Kidney (tissue), 13 donors: ENCODE measurements at regions not wholly inside any gene's neighbourhood (a gene's known extent, or its start where the extent isn't known, plus 50 kb on each side); places are given as distances from the start of the nearest gene placed in this dataset.
A peak's percentile ranks its signal among the peaks of the same experiment; 100 is the strongest.

ENCODE experiments used
- DNase-seq, 5 donors: peaks; one replicate each; pipeline ENCODE4 v3.0.0-alpha.2; 2013 to 2020
- FAIRE-seq: peaks from 2 replicates; lab custom pipeline; 2012; peaks lifted over from hg19 to GRCh38; lab: Jason Lieb, UNC
- H3K27ac ChIP-seq, 2 donors: one replicate each; pipeline ENCODE4 v1.7.0; 2013; ENCODE audit warnings: low read depth in 2 of 2, low read length in 2 of 2, inconsistent platforms in 1 of 2
- H3K27me3 ChIP-seq: one replicate; pipeline ENCODE4 v1.7.1; 2013; ENCODE audit warnings: low read length, inconsistent platforms; ENCODE audit not compliant: control insufficient read depth, insufficient read depth
- H3K36me3 ChIP-seq, 3 donors: one replicate each; pipeline versions ENCODE4 v1.7.0 to v1.7.1; 2013; ENCODE audit warnings: low read length in 3 of 3, control low read depth in 1 of 3, inconsistent platforms in 1 of 3; ENCODE audit not compliant: insufficient read depth in 3 of 3, control insufficient read depth in 2 of 3
- H3K4me1 ChIP-seq, 3 donors: one replicate each; pipeline versions ENCODE4 v1.7.0 to v1.7.1; 2013; ENCODE audit warnings: low read length in 3 of 3, inconsistent platforms in 1 of 3, low read depth in 1 of 3; ENCODE audit not compliant: control insufficient read depth in 2 of 3, insufficient read depth in 2 of 3
- H3K4me3 ChIP-seq, 3 donors: one replicate each; pipeline versions ENCODE4 v1.7.0 to v1.8.1; 2013; ENCODE audit warnings: low read length in 3 of 3, control low read depth in 1 of 3, inconsistent platforms in 1 of 3
- H3K9ac ChIP-seq, 3 donors: one replicate each; pipeline versions ENCODE4 v1.7.0 to v1.7.1; 2013; ENCODE audit warnings: low read length in 3 of 3, control low read depth in 1 of 3, inconsistent platforms in 1 of 3
- H3K9me3 ChIP-seq, 3 donors: one replicate each; pipeline versions ENCODE4 v1.7.0 to v1.7.1; 2013; ENCODE audit warnings: low read length in 3 of 3, control low read depth in 1 of 3, inconsistent platforms in 1 of 3; ENCODE audit not compliant: control insufficient read depth in 2 of 3, insufficient read depth in 1 of 3
- intact Hi-C: fragments of 100-400 bp; cut with DNase I; formaldehyde crosslinking; loops from one replicate; pipeline ENCODE4 v1.11.1; 2022
- TF ChIP-seq, protein P1 (sequence below): IDR thresholded peaks from 3 replicates; pipeline ENCODE4 v1.5.1; 2012; ENCODE audit warnings: mild to moderate bottlenecking, moderate library complexity, borderline replicate concordance; ENCODE audit not compliant: insufficient read depth; ENCODE audit errors: extremely low read depth
- donor health status: control.
- donor health status: control.
- donor health status: control.
- donor health status: control.
- donor health status: control.
- donor health status: DM: yes; HTN: yes; CAD: no.
- donor health status: Normal renal cell carcinoma (clear cell type).

- DNase-seq (peak in 3 of 5 donors; percentile 14 to 67 (median 21)), FAIRE-seq (no peak)
- H3K27ac ChIP-seq: no peak overlapping the region
- H3K9me3 ChIP-seq: no peaks in the 10 kb centered on the region
- no peak overlapping the region for H3K4me3 ChIP-seq
- intact Hi-C loops: no loop called here
- peaks cover 3% of the 10 kb centered on the region for H3K27me3 ChIP-seq
- no peak overlapping the region for H3K9ac ChIP-seq
- H3K4me1 ChIP-seq: no peaks in the 10 kb centered on the region
- H3K36me3 ChIP-seq: no peaks in the 10 kb centered on the region
- TF ChIP-seq, protein P1, sequence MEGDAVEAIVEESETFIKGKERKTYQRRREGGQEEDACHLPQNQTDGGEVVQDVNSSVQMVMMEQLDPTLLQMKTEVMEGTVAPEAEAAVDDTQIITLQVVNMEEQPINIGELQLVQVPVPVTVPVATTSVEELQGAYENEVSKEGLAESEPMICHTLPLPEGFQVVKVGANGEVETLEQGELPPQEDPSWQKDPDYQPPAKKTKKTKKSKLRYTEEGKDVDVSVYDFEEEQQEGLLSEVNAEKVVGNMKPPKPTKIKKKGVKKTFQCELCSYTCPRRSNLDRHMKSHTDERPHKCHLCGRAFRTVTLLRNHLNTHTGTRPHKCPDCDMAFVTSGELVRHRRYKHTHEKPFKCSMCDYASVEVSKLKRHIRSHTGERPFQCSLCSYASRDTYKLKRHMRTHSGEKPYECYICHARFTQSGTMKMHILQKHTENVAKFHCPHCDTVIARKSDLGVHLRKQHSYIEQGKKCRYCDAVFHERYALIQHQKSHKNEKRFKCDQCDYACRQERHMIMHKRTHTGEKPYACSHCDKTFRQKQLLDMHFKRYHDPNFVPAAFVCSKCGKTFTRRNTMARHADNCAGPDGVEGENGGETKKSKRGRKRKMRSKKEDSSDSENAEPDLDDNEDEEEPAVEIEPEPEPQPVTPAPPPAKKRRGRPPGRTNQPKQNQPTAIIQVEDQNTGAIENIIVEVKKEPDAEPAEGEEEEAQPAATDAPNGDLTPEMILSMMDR: no peak
Observed at GRCh38 chr5:2453781-2454180, 297.7 kb downstream of the IRX2 start.

- FAIRE-seq: no peak
- H3K4me3 ChIP-seq: no peak overlapping the region
Observed at GRCh38 chr5:2451100-2451499, 300.4 kb downstream of the IRX2 start.

GRCh38 chr5:2442496-2443354 lies 308.8 kb downstream of the IRX2 start:
- Histone ChIP-seq H3K4me1 (no peaks in the 10 kb centered on the region), H3K36me3 (no peaks in the 10 kb centered on the region), H3K9ac (no peak overlapping the region), H3K27me3 (peaks cover 6% of the 10 kb centered on the region), H3K27ac (no peak overlapping the region), H3K9me3 (peaks cover 0 to 4% (median 0%) of the 10 kb centered on the region in 3 donors), H3K4me3 (no peak overlapping the region)
- intact Hi-C loops: no loop called here
- TF ChIP-seq, protein P1: no peak
- DNase-seq: no peak
- no peak for FAIRE-seq

More at GRCh38 chr5:2451100-2451499, 300.4 kb downstream of the IRX2 start:
- Histone ChIP-seq H3K4me1 (no peaks in the 10 kb centered on the region), H3K27ac (no peak overlapping the region), H3K36me3 (no peaks in the 10 kb centered on the region), H3K9me3 (no peaks in the 10 kb centered on the region), H3K9ac (no peak overlapping the region), H3K27me3 (peaks cover 3% of the 10 kb centered on the region)
- intact Hi-C loops: no loop called here
- no peak for DNase-seq
- TF ChIP-seq, protein P1: no peak
